Frontal cortex (tissue), 3 donors: ENCODE measurements at regions not wholly inside any gene's neighbourhood (a gene's known extent, or its start where the extent isn't known, plus 50 kb on each side); places are given as distances from the start of the nearest gene placed in this dataset.
A peak's percentile ranks its signal among the peaks of the same experiment; 100 is the strongest.

Experiments
- DNase-seq, 2 donors: peaks; one replicate each; pipeline ENCODE4 v3.0.0; 2012; ENCODE audit warnings: low spot score in 2 of 2
- FAIRE-seq: peaks from 2 replicates; lab custom pipeline; 2012; peaks lifted over from hg19 to GRCh38; lab: Jason Lieb, UNC
- donor health status: control.
- donor health status: control.
- donor health status: control.

DNA sequence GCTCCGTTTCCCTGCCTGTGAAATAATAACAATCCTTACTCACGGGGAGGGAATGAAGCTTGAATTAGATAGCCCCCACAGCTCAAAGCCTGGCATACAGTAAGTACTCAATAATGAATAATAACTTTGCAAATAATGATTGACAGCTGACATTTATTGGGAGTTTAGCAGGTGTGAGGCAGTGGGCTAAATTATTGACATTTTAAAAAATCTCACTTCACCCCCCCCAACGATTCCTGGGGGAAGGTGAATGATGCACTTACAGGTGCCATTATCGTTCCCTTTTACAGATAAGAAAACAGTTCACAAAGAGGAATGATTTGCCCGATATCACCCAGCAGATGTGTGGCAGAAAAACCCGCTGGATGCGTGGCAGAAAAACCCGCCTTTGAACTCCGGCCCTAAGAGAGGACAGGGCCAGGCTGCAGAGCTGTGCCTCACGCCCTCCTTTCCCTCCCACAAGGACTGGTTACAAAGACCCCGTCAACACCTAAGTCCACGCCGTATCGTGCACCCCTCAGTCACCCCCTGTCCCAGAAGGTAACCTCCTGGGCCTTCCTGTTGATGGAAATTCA lies 114.2 kb upstream of the PTPN1 start:
- FAIRE-seq: no peak
- no peak for DNase-seq

DNA sequence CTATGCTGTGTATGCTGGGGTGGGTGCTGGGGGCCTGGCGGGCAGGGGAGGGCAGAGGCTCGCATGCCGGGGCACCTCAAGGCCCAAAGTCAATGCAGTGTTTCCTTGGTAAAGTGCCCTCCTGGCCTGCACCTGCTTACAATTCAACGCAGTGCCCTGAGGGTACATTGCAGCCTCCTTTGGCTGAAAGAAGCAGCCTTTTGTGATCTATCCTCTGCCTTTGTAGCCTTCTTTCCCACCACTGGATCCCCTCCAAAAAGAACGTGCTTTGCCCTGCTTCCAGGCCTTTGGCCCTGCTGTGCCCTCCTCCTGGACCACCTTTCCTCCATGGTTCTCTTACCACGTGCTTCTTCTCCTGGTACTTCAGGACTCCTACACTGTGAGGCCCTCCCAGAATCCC lies 113.6 kb upstream of the PTPN1 start:
- DNase-seq (no peak), FAIRE-seq (no peak)

DNA sequence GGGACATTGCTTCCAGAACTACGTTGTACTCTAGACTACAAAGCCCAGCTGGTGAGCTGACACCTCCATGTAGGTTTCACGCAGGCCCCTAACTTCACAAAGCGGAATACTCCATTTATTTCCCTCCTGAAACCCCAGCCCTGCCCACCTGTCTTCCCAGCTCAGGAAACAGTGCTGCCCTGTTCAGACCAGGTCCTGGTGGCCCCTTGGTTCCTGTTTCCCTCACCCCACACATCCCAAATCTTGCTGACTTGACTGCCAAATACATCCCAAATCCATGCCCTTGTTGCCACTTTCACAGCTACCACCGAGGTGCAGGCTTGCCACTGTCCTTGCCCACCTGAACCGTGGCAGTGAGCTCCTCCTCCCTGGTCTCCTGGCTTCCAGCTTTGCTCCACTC lies 113.1 kb upstream of the PTPN1 start:
- DNase-seq: no peak
- FAIRE-seq: no peak

DNA sequence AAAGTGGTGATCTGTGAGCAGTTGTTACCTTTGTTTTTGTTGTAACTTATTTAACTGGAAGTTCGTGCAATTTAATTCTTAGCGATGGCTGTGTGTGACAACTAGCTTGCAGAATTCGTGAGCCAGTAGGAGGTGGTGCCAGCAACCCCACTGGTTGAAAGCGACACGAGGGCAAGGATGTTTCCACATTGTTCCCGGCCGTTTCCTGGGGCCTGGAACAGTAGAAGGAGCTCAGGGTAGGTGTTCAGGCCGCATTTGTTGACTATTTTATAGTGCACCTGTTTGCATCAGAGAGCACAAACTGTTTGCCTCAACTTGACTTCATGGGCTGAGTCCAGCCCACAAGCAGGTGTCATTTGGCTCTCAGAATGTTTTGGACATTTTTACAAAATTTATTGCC lies 112.1 kb upstream of the PTPN1 start:
- DNase-seq (no peak), FAIRE-seq (no peak)

DNA sequence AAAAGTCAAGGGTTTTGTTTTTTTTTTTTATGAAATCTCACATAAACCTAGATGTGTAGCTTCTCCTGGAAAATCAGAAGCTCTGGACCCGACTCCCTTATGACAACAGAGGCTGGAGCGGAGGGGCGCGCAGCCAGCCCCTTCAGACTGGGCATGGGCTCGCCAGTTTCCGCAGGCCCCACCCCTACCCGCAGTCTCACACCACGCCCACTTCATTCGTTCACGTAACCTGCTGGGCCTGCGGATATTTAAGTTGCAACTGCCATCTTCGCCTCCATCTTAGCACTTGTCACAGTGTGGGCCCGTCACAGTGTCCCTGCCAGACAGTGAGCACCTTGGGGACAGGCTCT lies 111.7 kb upstream of the PTPN1 start:
- DNase-seq (no peak), FAIRE-seq (no peak)

DNA sequence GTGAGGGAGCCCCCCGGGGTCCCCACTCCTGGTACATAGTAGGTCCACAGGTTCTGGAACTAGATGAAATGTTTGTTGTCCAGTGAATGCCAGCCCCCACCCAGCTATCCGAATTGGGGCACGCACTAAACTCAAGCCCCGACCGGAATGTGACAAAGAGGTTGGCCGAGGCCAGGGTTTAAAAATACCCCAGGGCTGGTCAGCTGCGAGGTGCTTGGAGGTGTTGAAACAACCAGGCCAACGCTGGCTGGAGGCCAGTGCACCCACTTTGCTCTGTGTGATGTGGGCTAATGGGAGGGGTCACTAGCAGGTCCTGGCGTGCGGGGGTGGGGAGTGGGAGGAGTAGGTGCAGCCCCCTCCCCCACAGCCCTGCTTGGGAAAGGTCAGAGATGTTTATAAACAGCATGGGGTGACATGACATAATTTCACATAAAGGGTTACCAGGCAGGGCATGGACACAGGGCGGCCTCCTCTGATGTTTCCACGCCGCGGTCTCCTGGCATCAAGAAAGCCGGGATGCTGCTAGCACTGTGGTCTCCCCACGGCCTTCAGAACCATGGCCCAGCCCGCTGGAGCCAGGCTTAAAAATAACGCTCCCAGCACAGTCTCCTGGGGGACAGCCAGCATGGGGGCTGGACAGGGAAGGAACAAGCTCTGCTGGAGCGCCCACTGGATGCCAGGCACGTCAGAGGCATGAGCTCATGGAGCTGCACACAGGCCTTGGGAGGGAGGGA lies 111.2 kb upstream of the PTPN1 start:
- DNase-seq (peak in 1 of 2 donors; percentile 34), FAIRE-seq (no peak)

DNA sequence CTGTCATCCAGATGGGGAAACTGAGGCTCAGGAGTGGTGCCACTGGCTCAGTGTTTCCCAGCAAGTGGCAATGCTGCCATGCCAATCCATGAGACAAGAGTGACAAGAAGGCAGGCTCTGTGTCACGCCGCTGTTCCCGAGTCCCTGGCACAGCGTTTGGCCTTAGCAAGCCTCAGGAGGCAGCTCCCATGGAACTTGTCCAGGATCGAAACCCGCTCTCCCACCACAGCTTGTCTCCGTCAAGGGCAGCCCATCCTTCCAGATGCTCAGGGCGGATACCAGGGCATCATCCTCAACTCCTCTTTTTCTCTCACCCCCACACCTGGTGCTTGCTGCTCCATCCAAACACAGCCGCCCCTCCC lies 110.6 kb upstream of the PTPN1 start:
- no peak for DNase-seq
- FAIRE-seq: no peak

DNA sequence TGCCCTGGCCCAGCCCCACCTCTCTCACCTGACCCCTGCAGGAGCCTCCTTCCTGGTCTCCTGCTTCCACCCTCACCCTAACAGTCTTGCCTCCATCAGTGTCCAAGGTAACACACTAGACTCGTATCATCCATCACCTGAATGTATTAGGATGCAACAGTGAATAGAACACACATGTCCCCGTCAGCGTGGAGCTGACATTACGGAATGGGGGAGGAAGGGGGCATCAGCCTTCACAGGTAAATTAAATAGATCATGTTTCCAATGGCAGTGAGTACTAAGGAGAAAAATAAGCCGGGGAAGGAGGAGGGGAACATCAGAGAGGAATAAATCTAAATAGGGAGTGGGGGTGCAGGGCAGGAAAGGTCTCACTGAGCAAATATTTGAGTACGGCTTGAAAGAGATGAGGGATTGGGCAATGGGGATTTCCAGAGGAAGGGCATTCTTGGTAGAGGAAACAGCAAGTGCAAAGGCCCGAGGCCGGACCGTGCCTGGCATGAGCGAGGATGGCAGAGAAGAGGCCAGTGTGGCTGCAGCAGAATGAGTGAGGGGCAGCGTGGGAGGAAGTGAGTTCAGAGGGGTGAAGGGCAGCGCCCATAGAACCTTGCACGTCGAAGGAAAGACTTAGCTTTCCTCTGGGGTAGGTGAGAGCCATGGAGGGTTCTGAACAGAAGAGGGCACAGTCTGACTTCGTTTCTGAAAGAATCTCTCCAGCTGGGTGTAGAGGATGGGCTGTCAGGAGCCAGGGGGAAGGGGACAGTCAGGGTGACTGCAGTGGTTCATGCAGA lies 110.1 kb upstream of the PTPN1 start:
- DNase-seq: no peak

DNA sequence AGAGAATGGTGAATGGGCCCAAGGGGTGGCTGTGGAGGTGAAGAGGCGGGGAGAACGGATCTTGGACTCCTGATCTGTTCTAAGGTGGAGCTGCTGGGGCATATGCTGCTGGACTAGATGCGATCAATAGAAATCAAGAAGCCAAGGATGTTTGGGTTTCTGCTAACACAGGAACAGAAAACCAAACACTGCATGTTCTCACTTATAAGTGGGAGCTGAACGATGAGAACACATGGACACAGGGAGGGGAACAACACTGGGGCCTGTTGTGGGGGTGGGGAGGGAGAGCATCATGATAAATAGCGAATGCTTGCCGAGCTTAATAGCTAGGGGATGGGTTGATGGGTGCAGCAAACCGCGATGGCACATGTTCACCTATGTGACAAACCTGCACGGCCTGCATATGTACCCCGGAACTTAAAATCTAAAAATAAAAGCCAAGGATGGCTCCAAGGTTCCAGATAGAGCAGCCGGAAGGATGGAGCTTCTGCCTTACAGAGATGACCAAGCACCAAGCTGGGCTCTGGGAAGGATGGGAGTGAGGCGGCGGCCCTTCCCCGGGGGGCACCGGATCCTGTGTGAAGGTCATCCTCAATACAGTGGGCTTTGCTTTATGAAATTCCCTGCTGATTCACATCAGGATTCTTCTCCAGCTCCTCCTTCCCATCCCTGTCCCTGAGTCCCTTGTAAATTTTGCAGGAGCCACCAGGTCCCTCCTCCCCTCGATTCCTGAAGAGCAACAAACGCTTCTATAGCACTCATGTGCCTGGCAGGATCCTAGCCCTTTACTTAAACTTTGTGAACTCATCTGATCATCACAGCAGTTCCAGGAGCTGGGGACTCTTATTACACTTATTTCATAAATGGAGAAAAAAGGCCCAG lies 109.2 kb upstream of the PTPN1 start:
- FAIRE-seq (no peak), DNase-seq (no peak)

More for the DNA sequence above, 110.1 kb upstream of the PTPN1 start:
- FAIRE-seq: no peak

DNA sequence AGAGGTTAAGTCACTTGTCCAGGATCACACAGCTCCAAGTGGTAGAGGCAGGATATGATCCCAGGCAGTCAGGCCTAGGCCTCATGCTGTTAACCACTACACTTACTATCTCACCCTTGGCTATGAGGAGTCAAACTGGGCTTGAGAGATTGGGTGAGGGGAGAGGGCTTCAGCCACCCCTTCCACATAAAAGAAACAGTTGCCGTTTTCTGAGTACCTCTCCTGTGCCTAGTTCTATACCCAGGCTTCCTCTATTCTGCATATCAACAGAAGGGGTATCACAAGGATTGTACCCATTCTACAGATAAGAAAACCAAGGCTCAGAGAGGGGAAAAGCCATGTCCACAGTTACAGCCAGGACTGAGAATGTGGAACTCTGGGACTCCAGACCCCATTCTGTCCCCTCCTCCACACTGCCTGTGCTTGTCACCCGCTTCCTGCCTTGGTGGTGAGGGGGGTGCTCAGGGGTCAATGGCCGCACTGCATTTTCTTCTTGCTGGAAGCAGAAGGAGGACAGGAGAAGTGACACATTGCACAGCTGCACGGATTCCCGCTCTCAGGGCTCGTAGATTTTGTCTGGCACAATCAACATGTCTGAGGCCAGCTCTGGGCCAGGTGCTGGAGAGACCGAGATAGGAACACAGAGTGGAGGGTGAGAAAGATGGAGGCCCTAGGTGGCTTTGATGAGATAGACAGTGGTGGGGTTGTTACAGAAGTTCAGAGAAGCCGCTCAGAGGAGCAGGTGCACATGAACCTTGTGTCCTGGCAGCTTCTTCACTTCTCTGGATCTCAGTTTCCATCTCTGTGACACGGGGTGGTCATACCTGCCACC lies 108.4 kb upstream of the PTPN1 start:
- FAIRE-seq: no peak
- no peak for DNase-seq

DNA sequence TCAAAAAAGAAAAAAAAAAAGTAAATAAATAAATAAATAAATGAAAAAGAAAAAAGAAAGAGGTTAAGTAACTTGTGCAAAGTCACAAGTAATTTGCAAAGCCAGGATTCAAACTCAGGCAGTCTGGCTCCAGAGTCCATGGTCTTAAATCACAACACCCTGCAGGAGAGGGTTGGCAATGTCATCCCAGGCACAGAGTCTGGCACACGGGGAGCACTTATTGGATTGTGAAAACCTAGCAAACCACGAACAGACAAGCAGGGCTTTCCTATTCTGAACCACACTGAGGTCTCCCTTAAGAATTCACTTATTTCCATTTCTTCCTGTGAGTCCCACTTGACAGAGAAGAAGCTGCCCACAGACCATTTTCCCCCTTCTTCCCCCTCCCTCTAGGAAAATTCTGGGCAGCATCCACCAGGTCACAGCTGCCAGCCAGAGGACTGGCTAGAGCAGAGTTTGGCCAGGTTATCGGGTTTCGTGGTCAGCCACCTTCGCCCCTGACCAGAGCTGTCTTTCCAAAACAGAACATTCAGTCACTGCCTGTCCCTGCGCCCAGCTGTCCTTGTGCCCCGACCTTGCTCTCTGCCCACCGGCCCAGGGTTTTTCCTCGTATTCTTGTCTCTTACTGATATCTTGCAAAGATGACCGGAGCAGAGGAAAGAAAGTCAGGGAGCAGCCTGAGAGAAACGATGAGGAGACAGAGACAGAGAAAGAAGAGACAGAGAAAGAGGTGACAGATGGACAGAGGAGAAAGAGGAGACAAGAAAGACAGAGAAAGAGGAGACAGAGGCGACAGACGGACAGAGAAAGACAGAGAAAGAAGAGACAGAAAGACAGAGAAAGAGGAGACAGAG lies 106.4 kb upstream of the PTPN1 start:
- no peak for DNase-seq
- no peak for FAIRE-seq

DNA sequence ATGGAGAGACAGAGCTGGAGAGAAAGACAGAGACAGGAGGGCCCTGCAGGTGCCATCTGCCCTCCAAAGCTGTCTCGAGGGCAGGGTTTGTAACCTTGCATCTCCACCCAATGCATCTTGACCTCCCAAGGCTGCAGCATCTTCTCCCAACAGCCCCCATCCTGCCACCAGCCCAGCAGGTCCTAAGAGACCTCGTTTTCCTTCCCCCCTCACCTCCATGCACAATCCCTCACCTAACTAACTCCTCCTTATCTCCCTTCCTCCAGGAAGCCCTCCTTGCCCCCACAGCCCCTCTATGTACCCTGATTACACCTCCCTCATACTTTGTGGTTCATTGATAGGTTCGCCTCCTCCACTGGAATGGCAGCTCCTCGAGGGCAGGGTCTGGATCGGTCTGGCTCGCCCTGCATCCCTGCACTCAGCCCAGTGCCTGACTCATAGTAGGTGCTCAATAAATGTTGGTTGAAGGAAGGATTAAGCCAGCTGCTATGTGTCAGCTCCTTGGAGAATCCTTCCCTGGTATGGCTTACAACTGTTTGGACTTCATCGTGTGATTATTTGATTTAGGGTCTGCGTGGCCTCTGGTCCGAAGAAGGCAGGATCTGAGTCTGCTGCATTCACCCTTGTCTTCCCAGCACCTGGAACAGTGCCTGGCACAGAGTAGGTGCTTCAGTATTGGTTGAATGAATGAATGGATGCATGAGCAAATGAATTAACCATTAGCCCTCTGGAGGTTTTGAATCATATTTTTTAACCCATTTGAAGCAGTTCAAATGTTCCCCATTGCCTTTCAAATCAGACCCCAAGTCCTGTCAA lies 105.6 kb upstream of the PTPN1 start:
- FAIRE-seq: no peak
- DNase-seq: no peak

DNA sequence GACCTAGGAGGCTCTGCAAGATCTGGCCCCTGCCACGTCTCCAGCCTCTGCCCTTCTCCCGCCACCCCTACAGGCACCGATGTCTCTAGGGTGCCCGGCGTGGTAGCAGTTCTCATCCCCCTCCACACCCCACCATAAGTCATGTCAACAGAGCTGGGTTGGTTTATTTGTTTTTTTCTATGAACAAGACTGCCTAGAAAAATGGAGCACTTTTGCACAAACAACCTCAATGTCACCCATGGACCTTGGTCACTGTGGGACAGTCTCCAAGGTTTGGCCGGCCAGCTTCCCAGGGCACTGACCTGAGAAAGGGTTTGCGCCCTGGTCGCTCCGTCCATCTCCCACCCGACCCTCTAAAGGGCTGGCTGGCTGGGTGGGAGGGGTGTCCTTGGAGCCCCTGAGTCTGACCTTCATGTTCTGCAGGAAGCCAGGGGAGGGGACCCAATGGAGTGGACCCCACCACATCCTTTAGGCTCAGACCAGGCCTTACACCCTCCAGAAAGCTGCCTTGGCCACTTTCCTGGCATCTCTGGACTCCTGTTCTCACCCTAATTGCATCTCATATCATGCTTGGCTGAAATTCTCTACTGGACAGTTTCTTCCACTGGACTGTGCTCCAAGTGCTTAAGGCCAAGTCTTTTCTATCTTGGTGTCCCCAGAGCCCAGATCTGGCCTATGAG lies 104.8 kb upstream of the PTPN1 start:
- DNase-seq (no peak), FAIRE-seq (no peak)

DNA sequence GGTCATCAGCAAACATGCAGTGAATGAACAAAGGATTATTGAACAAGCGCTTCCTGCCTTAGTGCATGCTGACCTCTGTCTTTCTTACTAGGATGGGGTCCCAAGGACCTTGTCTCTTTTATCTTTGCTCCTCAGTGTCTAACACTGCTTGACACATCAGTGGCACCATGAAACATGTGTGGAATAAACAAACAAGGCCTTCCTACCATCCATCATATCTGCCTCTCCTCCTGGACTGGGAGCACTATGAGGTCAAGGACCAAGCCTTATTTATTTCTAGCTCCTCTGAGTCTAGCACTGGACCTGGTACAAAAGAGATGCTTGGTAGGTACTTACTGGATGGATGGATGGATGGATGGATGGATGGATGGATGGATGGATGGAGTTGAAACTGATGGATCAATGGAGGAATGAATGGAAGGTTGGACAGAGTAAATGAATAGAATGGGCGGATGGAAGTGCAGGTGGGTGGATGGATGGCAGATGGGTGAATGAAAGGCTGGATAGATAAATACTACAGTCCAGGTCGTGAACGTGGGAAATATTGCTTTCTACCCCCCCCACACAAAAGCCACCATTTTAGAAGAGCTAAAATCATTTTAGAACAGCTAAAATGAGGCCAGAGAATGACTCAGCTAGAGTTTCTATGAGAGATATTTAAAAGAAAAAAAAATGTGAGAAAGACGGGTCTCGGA lies 104.1 kb upstream of the PTPN1 start:
- DNase-seq (no peak), FAIRE-seq (no peak)

DNA sequence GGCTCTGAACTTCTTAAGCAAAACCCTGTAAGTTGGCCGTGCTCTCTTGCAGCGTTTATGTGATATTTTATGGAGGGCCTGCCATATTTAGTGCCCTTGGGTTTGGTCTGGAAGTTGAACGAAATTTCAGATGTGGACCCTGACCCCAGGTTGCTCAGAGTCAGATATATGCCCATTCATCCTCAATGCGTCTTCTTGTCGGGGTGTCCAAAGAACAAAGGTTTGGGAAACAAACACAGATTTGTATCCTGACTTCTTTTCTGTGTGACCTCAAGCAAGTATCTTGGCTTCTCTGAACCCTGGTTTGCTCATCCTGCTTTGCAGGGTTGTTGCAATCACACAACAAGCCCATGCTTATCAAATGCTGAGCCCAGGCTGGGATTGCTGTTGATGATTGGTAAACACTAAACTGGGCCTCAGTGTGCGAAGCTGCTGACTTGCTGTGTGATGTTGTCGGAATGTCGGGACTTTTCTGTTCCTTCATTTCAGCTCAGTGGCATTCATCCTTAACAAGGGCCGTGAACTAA lies 103.5 kb upstream of the PTPN1 start:
- FAIRE-seq (no peak), DNase-seq (no peak)

DNA sequence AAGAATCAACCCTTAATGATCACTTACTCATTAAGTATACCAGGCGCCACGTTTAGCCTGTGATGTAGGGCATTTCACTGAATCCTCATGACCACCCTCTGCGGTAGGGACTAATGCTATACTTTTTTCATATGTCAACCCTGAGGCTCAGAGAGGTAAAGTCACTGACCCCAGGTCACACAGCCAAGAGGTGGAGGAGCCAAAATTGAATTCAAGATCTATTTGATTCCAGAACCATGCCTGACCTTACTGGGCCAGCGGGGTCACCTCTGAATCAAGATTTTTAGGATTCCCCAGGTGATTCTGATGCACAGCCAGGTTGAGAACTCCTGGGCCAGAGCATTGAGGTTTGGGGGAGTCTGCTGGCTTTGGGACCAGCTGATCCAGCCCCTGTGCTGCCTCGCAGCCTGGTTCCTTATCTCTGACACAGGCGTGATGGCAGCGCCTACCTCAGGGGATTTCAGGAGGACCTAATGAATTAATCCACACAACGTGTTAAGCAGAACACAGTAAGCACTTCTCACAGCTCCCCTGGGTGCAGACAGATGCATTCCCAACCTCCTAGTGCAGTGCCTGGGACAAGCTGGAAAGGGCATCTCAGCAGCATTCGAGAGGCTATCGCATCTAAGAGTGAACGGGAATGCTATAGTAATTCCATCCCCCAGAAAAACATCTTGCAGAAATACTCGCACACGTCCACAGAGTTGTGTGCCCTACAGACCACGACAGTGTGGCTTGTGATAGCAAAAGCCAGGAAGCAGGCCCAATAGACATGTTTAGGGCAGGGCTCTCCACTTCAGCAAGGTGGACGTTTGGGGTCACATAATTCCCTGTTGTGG lies 101.4 kb upstream of the PTPN1 start:
- DNase-seq: no peak
- no peak for FAIRE-seq
